PC-9 (cell line): ENCODE measurements at regions not wholly inside any gene's neighbourhood (a gene's known extent, or its start where the extent isn't known, plus 50 kb on each side); places are given as distances from the start of the nearest gene placed in this dataset.

Experiments
- BruUV-seq: library from RNA; stranded (reverse); fragments of 400-500 nt; replicated peaks from 2 replicates; lab custom pipeline; 2021; lab: Mats Ljungman, UMichigan
- CTCF ChIA-PET: fragments of 300-600 bp; sonication (Branson Sonifier 250); formaldehyde crosslinking; loops from one replicate; lab custom pipeline; 2022; ENCODE audit warnings: antibody characterized with exemption; lab: Charles Lee
- POLR2A ChIA-PET: fragments of 300-600 bp; sonication (Branson Sonifier 250); formaldehyde crosslinking; loops from one replicate; lab custom pipeline; 2022; ENCODE audit warnings: antibody characterized with exemption; ENCODE audit not compliant: unreplicated experiment; lab: Charles Lee
- DNase-seq, 2 experiments: peaks; one replicate each; pipeline versions ENCODE4 v3.0.0 to v3.0.0-alpha.2; 2015 to 2022; ENCODE audit warnings: mixed read lengths in 1 of 2
- H2AFZ ChIP-seq: fragments of 200-600 bp; sonication (generic); 2 replicates; pipeline ENCODE4 v1.8.1; 2017; ENCODE audit warnings: antibody characterized with exemption
- H3F3A ChIP-seq: fragments of 200-600 bp; sonication (generic); 2 replicates; pipeline ENCODE4 v1.8.1; 2017; ENCODE audit warnings: antibody characterized with exemption, mild to moderate bottlenecking, low read depth; ENCODE audit not compliant: insufficient read depth
- H3K27ac ChIP-seq: fragments of 200-600 bp; sonication (generic); 2 replicates; pipeline ENCODE4 v1.6.1; 2016; ENCODE audit warnings: mixed run types
- H3K27me3 ChIP-seq: fragments of 200-600 bp; sonication (generic); 2 replicates; pipeline ENCODE4 v1.6.1; 2016; ENCODE audit warnings: low read depth, mixed run types; ENCODE audit not compliant: insufficient read depth
- H3K36me3 ChIP-seq: fragments of 200-600 bp; sonication (generic); 2 replicates; pipeline ENCODE4 v1.6.1; 2016; ENCODE audit warnings: low read depth, mixed run types
- H3K4me1 ChIP-seq: fragments of 200-600 bp; sonication (generic); replicated peaks from 2 replicates; pipeline ENCODE4 v1.6.1; 2016; ENCODE audit warnings: mixed run types; ENCODE audit not compliant: insufficient read depth
- H3K4me2 ChIP-seq: fragments of 200-600 bp; sonication (generic); 2 replicates; pipeline ENCODE4 v1.6.1; 2017; ENCODE audit warnings: mixed run types
- H3K4me3 ChIP-seq: fragments of 200-600 bp; sonication (generic); 2 replicates; pipeline ENCODE4 v1.6.1; 2016; ENCODE audit warnings: mixed run types
- H3K79me2 ChIP-seq: fragments of 200-600 bp; sonication (generic); 2 replicates; pipeline ENCODE4 v1.6.1; 2017; ENCODE audit warnings: low read depth, mixed run types
- H3K9me2 ChIP-seq: fragments of 200-600 bp; sonication (generic); 2 replicates; pipeline ENCODE4 v1.8.1; 2017; ENCODE audit warnings: mild to moderate bottlenecking; ENCODE audit not compliant: insufficient read depth
- H3K9me3 ChIP-seq: fragments of 200-600 bp; sonication (generic); 2 replicates; pipeline ENCODE4 v1.8.1; 2016; ENCODE audit warnings: low read depth; ENCODE audit not compliant: insufficient read depth
- H4K20me1 ChIP-seq: fragments of 200-600 bp; sonication (generic); 2 replicates; pipeline ENCODE4 v1.8.1; 2017; ENCODE audit not compliant: insufficient read depth
- CTCF ChIP-seq: fragments of 200-600 bp; sonication (generic); conservative IDR thresholded peaks from 2 replicates; pipeline ENCODE4 v1.6.1; 2017; ENCODE audit warnings: mixed run types, antibody characterized with exemption, mild to moderate bottlenecking, moderate library complexity
- EZH2 ChIP-seq: fragments of 200-600 bp; sonication (generic); IDR thresholded peaks from 2 replicates; pipeline ENCODE4 v1.8.0; 2017; ENCODE audit warnings: antibody characterized with exemption, low read depth
- intact Hi-C: fragments of 100-400 bp; cut with micrococcal nuclease; formaldehyde crosslinking; loops from one replicate; pipeline ENCODE4 v1.10.0; 2022; ENCODE audit not compliant: unreplicated experiment

- no peak overlapping the region for H3K4me2 ChIP-seq
- no peak overlapping the region for H3K4me3 ChIP-seq
- BruUV-seq, result no TSS peak
- no peak for DNase-seq
- no peaks in the 10 kb centered on the region for H3K9me3 ChIP-seq
- H3K27ac ChIP-seq, result no peak overlapping the region
- H3F3A ChIP-seq, result no peaks in the 10 kb centered on the region
- intact Hi-C loops, result no loop called here
- ChIA-PET POLR2A (no interaction called here), CTCF (no interaction called here)
- H3K27me3 ChIP-seq, result no peaks in the 10 kb centered on the region; the same call in 1 of the 2 replicates
- no peaks in the 10 kb centered on the region for H3K36me3 ChIP-seq
- no peaks in the 10 kb centered on the region for H3K9me2 ChIP-seq
- no peaks in the 10 kb centered on the region for H4K20me1 ChIP-seq
- H3K4me1 ChIP-seq, result no peaks in the 10 kb centered on the region
- no peak overlapping the region for H2AFZ ChIP-seq
- no peaks in the 10 kb centered on the region for H3K79me2 ChIP-seq
- TF ChIP-seq EZH2 (no peak), CTCF (no peak)
Observed at GRCh38 chr4:152156442-152156841, 379.4 kb downstream of the FBXW7 start.

GRCh38 chr4:152155070-152155469, 380.8 kb downstream of the FBXW7 start:
- no peaks in the 10 kb centered on the region for H3K9me3 ChIP-seq
- DNase-seq, result no peak
- H3K36me3 ChIP-seq, result no peaks in the 10 kb centered on the region
- H3K4me2 ChIP-seq, result no peak overlapping the region
- no peaks in the 10 kb centered on the region for H4K20me1 ChIP-seq
- no peaks in the 10 kb centered on the region for H3K27me3 ChIP-seq
- H3K4me3 ChIP-seq, result no peak overlapping the region
- TF ChIP-seq CTCF (no peak), EZH2 (no peak)
- CTCF ChIA-PET, result no interaction called here
- POLR2A ChIA-PET, result no interaction called here
- no peak overlapping the region for H3K27ac ChIP-seq
- BruUV-seq, result no TSS peak
- no peaks in the 10 kb centered on the region for H3F3A ChIP-seq
- H3K79me2 ChIP-seq, result no peaks in the 10 kb centered on the region
- no peaks in the 10 kb centered on the region for H3K9me2 ChIP-seq
- intact Hi-C loops, result no loop called here
- H2AFZ ChIP-seq, result no peak overlapping the region
- H3K4me1 ChIP-seq, result no peaks in the 10 kb centered on the region

GRCh38 chr4:152154433-152154832, 381.5 kb downstream of the FBXW7 start:
- intact Hi-C loops, result no loop called here
- no peaks in the 10 kb centered on the region for H3K79me2 ChIP-seq
- no peak overlapping the region for H3K4me3 ChIP-seq
- no peaks in the 10 kb centered on the region for H3K27me3 ChIP-seq
- TF ChIP-seq CTCF (no peak), EZH2 (no peak)
- no peak overlapping the region for H3K4me2 ChIP-seq
- POLR2A ChIA-PET, result no interaction called here
- no peak for DNase-seq
- H3K27ac ChIP-seq, result no peak overlapping the region
- CTCF ChIA-PET, result no interaction called here
- no peaks in the 10 kb centered on the region for H4K20me1 ChIP-seq
- no TSS peak for BruUV-seq
- H2AFZ ChIP-seq, result no peak overlapping the region
- H3K9me3 ChIP-seq, result no peaks in the 10 kb centered on the region
- H3F3A ChIP-seq, result no peaks in the 10 kb centered on the region
- H3K4me1 ChIP-seq, result no peaks in the 10 kb centered on the region
- no peaks in the 10 kb centered on the region for H3K36me3 ChIP-seq
- H3K9me2 ChIP-seq, result no peaks in the 10 kb centered on the region
